ENCODE measurements at regions not wholly inside any gene's neighbourhood (a gene's known extent, or its start where the extent isn't known, plus 50 kb on each side); places are given as distances from the start of the nearest gene placed in this dataset.

GRCh38 chr7:137172105-137172590 lies 171.4 kb downstream of the PTN start:
- DNase-seq, result no peak

GRCh38 chr7:137169282-137169698 lies 174.2 kb downstream of the PTN start:
- DNase-seq, result peak; percentile 70 to 91

GRCh38 chr7:137167609-137168008 lies 175.9 kb downstream of the PTN start:
- no peak for DNase-seq

GRCh38 chr7:137166363-137166762 lies 177.2 kb downstream of the PTN start:
- no peak for DNase-seq

GRCh38 chr7:137165786-137166185 lies 177.7 kb downstream of the PTN start:
- no peak for DNase-seq

- DNase-seq, result no peak
These were observed 178.3 kb downstream of the PTN start for GRCh38 chr7:137165241-137165640.

- no peak for DNase-seq
These were observed 179.3 kb downstream of the PTN start for GRCh38 chr7:137164251-137164650.

- no peak for DNase-seq
These were observed 183.3 kb downstream of the PTN start for GRCh38 chr7:137160236-137160635.

GRCh38 chr7:137157256-137157655 lies 186.3 kb downstream of the PTN start:
- DNase-seq, result no peak

GRCh38 chr7:137151690-137152052 lies 191.9 kb downstream of the PTN start:
- DNase-seq, result no peak

- no peak for DNase-seq
These were observed 192.4 kb downstream of the PTN start for GRCh38 chr7:137151041-137151689.

- no peak for DNase-seq
These were observed 196.2 kb downstream of the PTN start for GRCh38 chr7:137147338-137147720.

GRCh38 chr7:137146552-137147337 lies 196.8 kb downstream of the PTN start:
- no peak for DNase-seq

GRCh38 chr7:137146012-137146455 lies 197.5 kb downstream of the PTN start:
- DNase-seq, result no peak

- DNase-seq, result no peak
These were observed 201.2 kb downstream of the PTN start for GRCh38 chr7:137142376-137142775.

- no peak for DNase-seq
These were observed 207.7 kb downstream of the PTN start for GRCh38 chr7:137135654-137136350.

- DNase-seq, result no peak
These were observed 212.8 kb downstream of the PTN start for GRCh38 chr7:137130751-137131158.

GRCh38 chr7:137129025-137129424 lies 214.5 kb downstream of the PTN start:
- DNase-seq, result no peak

GRCh38 chr7:137127806-137128205 lies 215.7 kb downstream of the PTN start:
- no peak for DNase-seq

- DNase-seq, result no peak
These were observed 216.5 kb downstream of the PTN start for GRCh38 chr7:137127058-137127457.

- DNase-seq, result no peak
These were observed 221.4 kb downstream of the PTN start for GRCh38 chr7:137122145-137122544.

- no peak for DNase-seq
These were observed 222.8 kb downstream of the PTN start for GRCh38 chr7:137120690-137121089.

- no peak for DNase-seq
These were observed 233.0 kb downstream of the PTN start for GRCh38 chr7:137110535-137110934.

GRCh38 chr7:137110091-137110509 lies 233.4 kb downstream of the PTN start:
- DNase-seq, result no peak

Measured in NCI-H446 (cell line).